HepG2 (cell line): ENCODE measurements at regions not wholly inside any gene's neighbourhood (a gene's known extent, or its start where the extent isn't known, plus 50 kb on each side); places are given as distances from the start of the nearest gene placed in this dataset.

Experiments
- ATAC-seq: fragments of 200-7000 bp; cut with Tn5 transposase; 3 replicates; pipeline ENCODE4 v1.9.1; 2020; ENCODE audit warnings: mild to moderate bottlenecking, moderate library complexity
- BruUV-seq: library from RNA; stranded (reverse); fragments of 400-500 nt; replicated peaks from 2 replicates; lab custom pipeline; 2021; lab: Mats Ljungman, UMichigan
- CTCF ChIA-PET: fragments of 300-600 bp; formaldehyde crosslinking; extraction: SDS; loops from one replicate; lab custom pipeline; 2021; ENCODE audit warnings: low total read pairs, inconsistent platforms, low intra/inter-chr PET ratio; lab: Yijun Ruan, JAX
- POLR2A ChIA-PET: fragments of 350-600 bp; sonication (Branson Sonifier 250); formaldehyde crosslinking; loops from one replicate; lab custom pipeline; 2020; ENCODE audit warnings: antibody characterized with exemption, inconsistent platforms; lab: Yijun Ruan, JAX
- DNase-seq: peaks from one replicate; pipeline ENCODE4 v3.0.0-alpha.2; 2015; ENCODE audit warnings: low spot score
- FAIRE-seq: peaks from 3 replicates; lab custom pipeline; 2011; peaks lifted over from hg19 to GRCh38; lab: Jason Lieb, UNC
- H2AFZ ChIP-seq: one replicate; pipeline ENCODE4 v1.6.1; 2011; ENCODE audit warnings: low read length, inconsistent platforms
- H3K27ac ChIP-seq: fragments of 300-600 bp; 3 replicates; pipeline ENCODE4 v1.8.0; 2011; ENCODE audit warnings: mixed run types, mild to moderate bottlenecking, mixed read lengths, low read length, inconsistent platforms; ENCODE audit not compliant: insufficient read depth; ENCODE audit errors: extremely low read length
- H3K27me3 ChIP-seq, 2 experiments: fragments of 200-600 bp in 1 of 2; 2 replicates in 1 of 2; 3 replicates in 1 of 2; pipeline versions ENCODE4 v1.6.0 to v1.8.0; 2011; ENCODE audit warnings: low read length in 2 of 2, mild to moderate bottlenecking in 2 of 2, moderate library complexity in 2 of 2, inconsistent platforms in 1 of 2; ENCODE audit not compliant: insufficient read depth in 2 of 2, control insufficient read depth in 1 of 2
- H3K36me3 ChIP-seq, 2 experiments: fragments of 200-600 bp in 1 of 2; replicated peaks in 1 of 2; 2 replicates in 1 of 2; 3 replicates in 1 of 2; pipeline versions ENCODE4 v1.5.1 to v1.8.0; 2011; ENCODE audit warnings: low read length in 2 of 2, inconsistent platforms in 1 of 2; ENCODE audit not compliant: insufficient read depth in 2 of 2, control insufficient read depth in 1 of 2
- H3K4me1 ChIP-seq: 2 replicates; pipeline ENCODE4 v1.5.1; 2012; ENCODE audit warnings: low read length, inconsistent platforms; ENCODE audit not compliant: insufficient read depth
- H3K4me2 ChIP-seq: 2 replicates; pipeline ENCODE4 v1.6.0; 2011; ENCODE audit warnings: low read depth, low read length, inconsistent platforms
- H3K4me3 ChIP-seq, 3 experiments: fragments of 200-600 bp in 1 of 3; sonication (generic), shearing (Covaris generic) in 1 of 3; replicated peaks in 1 of 3; 2 replicates each; pipeline ENCODE4 v1.5.1; 2011 to 2016; ENCODE audit warnings: low read length in 3 of 3, inconsistent platforms in 2 of 3, low read depth in 2 of 3, mild to moderate bottlenecking in 2 of 3, control low read depth in 1 of 3, mixed read lengths in 1 of 3; ENCODE audit not compliant: insufficient read depth in 1 of 3
- H3K79me2 ChIP-seq: one replicate; pipeline ENCODE4 v1.6.1; 2011; ENCODE audit warnings: low read length, inconsistent platforms; ENCODE audit not compliant: insufficient read depth
- H3K9ac ChIP-seq: 2 replicates; pipeline ENCODE4 v1.6.0; 2011; ENCODE audit warnings: mild to moderate bottlenecking, low read depth, low read length, inconsistent platforms; ENCODE audit not compliant: insufficient read depth
- H3K9me3 ChIP-seq: 2 replicates; pipeline ENCODE4 v1.5.1; 2012; ENCODE audit warnings: mild to moderate bottlenecking, low read length
- H4K20me1 ChIP-seq: 2 replicates; pipeline ENCODE4 v1.6.0; 2011; ENCODE audit warnings: inconsistent platforms, mild to moderate bottlenecking, low read length, moderate library complexity; ENCODE audit not compliant: insufficient read depth
- AFF4 ChIP-seq: sonication (generic); formaldehyde crosslinking; IDR thresholded peaks from 2 replicates; pipeline ENCODE4 v1.4.0; 2020; ENCODE audit warnings: missing genetic modification reagents
- HDAC2 ChIP-seq: sonication (generic); formaldehyde crosslinking; IDR thresholded peaks from 2 replicates; pipeline ENCODE4 v1.4.0; 2020; ENCODE audit warnings: missing genetic modification reagents
- HMGXB4 ChIP-seq, 2 experiments: sonication (generic) in 1 of 2; formaldehyde crosslinking in 1 of 2; IDR thresholded peaks; 2 replicates each; pipeline versions ENCODE4 v1.4.0 to v1.6.1; 2018 to 2020; ENCODE audit warnings: missing genetic modification reagents in 2 of 2, borderline replicate concordance in 1 of 2, low read depth in 1 of 2, mild to moderate bottlenecking in 1 of 2, missing biosample characterization in 1 of 2
- HOXA7 ChIP-seq: sonication (generic); formaldehyde crosslinking; IDR thresholded peaks from 2 replicates; pipeline ENCODE4 v1.8.1; 2022; ENCODE audit warnings: mild to moderate bottlenecking, missing genetic modification reagents, moderate library complexity
- MAFG ChIP-seq: sonication (generic); formaldehyde crosslinking; IDR thresholded peaks from 2 replicates; pipeline ENCODE4 v1.5.1; 2020; ENCODE audit warnings: mild to moderate bottlenecking, missing genetic modification reagents
- SIX1 ChIP-seq: sonication (generic); formaldehyde crosslinking; IDR thresholded peaks from 2 replicates; pipeline ENCODE4 v1.4.0; 2020; ENCODE audit warnings: missing genetic modification reagents, borderline replicate concordance
- ZBTB7A ChIP-seq: sonication (generic); formaldehyde crosslinking; IDR thresholded peaks from 2 replicates; pipeline ENCODE4 v1.8.0; 2022; ENCODE audit warnings: mild to moderate bottlenecking, missing genetic modification reagents
- ZNF20 ChIP-seq: sonication (generic); formaldehyde crosslinking; IDR thresholded peaks from 2 replicates; pipeline ENCODE4 v1.4.0; 2020; ENCODE audit warnings: mild to moderate bottlenecking, moderate library complexity, missing genetic modification reagents
- ZNF367 ChIP-seq: sonication (generic); formaldehyde crosslinking; IDR thresholded peaks from 2 replicates; pipeline ENCODE4 v1.4.0; 2020; ENCODE audit warnings: missing genetic modification reagents, borderline replicate concordance
- ZNF432 ChIP-seq: sonication (generic); formaldehyde crosslinking; IDR thresholded peaks from 2 replicates; pipeline ENCODE4 v1.5.0; 2020; ENCODE audit warnings: missing genetic modification reagents, mild to moderate bottlenecking, borderline replicate concordance
- ZNF615 ChIP-seq: sonication (generic); formaldehyde crosslinking; IDR thresholded peaks from 2 replicates; pipeline ENCODE4 v1.5.0; 2020; ENCODE audit warnings: mild to moderate bottlenecking, missing genetic modification reagents, borderline replicate concordance
- ZNF841 ChIP-seq: sonication (generic); formaldehyde crosslinking; IDR thresholded peaks from 2 replicates; pipeline ENCODE4 v1.8.1; 2023; ENCODE audit warnings: missing genetic modification reagents, borderline replicate concordance
- WGBS: methylation state at CpG from one replicate; pipeline ENCODE4 v1.1.6; 2017; ENCODE audit warnings: low lambda C conversion rate; 5-methylcytosine and 5-hydroxymethylcytosine counted together
- in situ Hi-C: cut with HindIII; loops from 2 replicates; pipeline ENCODE4 v1.10.0; 2017; ENCODE audit warnings: low pct_unique_long_range_greater_than_20kb; ENCODE audit not compliant: extremely low pct_ligation_motif_present
- intact Hi-C: fragments of 100-400 bp; cut with micrococcal nuclease; formaldehyde crosslinking; loops from one replicate; pipeline ENCODE4 v1.10.0; 2022; ENCODE audit not compliant: unreplicated experiment
- TF ChIP-seq, protein P1 (sequence below): sonication (generic); formaldehyde crosslinking; IDR thresholded peaks from 2 replicates; pipeline ENCODE4 v1.4.0; 2020; ENCODE audit warnings: mild to moderate bottlenecking, missing genetic modification reagents

DNA sequence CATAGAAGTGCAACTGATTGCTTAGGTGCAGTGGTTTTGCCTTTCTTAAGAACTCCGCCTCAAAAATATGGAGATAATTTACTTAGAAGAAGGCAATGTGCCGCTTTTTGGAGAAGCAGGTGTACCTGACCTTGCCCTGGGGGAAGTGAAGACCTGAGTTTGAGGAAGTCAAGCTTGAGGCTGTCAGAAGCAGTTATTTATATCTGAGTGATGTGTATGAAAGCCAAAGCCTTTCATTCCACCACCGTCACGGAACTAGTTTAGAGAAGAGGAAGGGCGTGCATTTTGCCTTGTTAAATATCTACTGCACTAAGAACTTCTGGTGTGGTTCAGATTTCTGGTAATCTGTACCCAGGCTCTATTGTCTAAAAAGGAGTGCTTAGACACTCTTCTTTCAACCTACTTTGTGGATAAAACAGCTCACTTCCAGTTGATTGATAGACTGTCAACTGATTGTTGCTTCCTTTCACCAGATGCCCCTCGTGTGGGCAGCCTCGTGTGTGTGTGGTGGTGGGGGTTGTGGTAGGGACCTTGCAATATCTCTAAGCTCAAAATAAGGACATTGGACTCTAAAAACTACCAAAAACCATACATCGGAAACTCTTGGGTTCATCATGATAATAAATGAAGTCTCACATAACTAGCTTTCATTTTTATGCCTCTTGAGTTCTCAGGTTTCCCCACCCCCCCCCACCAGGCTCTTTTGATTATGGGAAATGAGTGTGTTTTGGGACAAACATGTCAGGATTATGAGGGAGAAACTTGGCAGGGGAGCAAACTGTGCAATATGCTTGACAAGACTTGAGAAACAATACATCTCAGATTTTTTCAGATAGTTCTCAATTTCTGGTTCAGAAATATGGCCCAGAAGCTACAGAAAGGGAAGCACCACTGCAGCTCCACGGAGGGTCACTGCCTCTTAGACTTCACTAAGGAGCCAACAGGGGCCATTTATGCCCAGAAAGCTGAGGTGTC, 78.6 kb downstream of the ARF6 start:
- no peaks in the 10 kb centered on the region for H3K27me3 ChIP-seq
- H2AFZ ChIP-seq: peak overlapping the region; percentile 60
- H3K4me3 ChIP-seq: no peak overlapping the region
- peak overlapping the region; percentile 48 for H3K4me2 ChIP-seq
- ChIA-PET CTCF (no interaction called here), POLR2A (interaction anchor here (1.0 to 6.6 kb wide), 8 partner anchors 16 to 338 kb away, joined by 3 to 66 read pairs (median 7); partner anchors contain the start of gene ARF6)
- ATAC-seq (no peak), DNase-seq (no peak), FAIRE-seq (no peak)
- no peaks in the 10 kb centered on the region for H4K20me1 ChIP-seq
- BruUV-seq: no TSS peak
- in situ Hi-C loops: no loop called here
- intact Hi-C loops: no loop called here
- TF ChIP-seq AFF4 (no peak), HOXA7 (no peak), ZNF367 (no peak), ZNF20 (CRISPR knock-in tag) (no peak), MAFG (CRISPR knock-in tag) (no peak), HDAC2 (CRISPR knock-in tag) (no peak), SIX1 (CRISPR knock-in tag) (no peak), ZNF615 (no peak), ZNF432 (no peak), ZNF841 (CRISPR knock-in tag) (no peak), HMGXB4 (CRISPR knock-in tag; IDR thresholded peaks at IDR 0.05; ENCODE audit: borderline replicate concordance in 1 of 2, low read depth in 1 of 2) (no peak), ZBTB7A (no peak)
- TF ChIP-seq, protein P1, sequence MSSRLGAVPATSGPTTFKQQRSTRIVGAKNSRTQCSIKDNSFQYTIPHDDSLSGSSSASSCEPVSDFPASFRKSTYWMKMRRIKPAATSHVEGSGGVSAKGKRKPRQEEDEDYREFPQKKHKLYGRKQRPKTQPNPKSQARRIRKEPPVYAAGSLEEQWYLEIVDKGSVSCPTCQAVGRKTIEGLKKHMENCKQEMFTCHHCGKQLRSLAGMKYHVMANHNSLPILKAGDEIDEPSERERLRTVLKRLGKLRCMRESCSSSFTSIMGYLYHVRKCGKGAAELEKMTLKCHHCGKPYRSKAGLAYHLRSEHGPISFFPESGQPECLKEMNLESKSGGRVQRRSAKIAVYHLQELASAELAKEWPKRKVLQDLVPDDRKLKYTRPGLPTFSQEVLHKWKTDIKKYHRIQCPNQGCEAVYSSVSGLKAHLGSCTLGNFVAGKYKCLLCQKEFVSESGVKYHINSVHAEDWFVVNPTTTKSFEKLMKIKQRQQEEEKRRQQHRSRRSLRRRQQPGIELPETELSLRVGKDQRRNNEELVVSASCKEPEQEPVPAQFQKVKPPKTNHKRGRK (CRISPR knock-in tag): no peak
- H3K9me3 ChIP-seq: no peaks in the 10 kb centered on the region
- no peaks in the 10 kb centered on the region for H3K36me3 ChIP-seq
- H3K9ac ChIP-seq: no peak overlapping the region
- WGBS: 82% methylated on average over 9 of the region's 9 CpGs
- H3K79me2 ChIP-seq: no peaks in the 10 kb centered on the region
- H3K4me1 ChIP-seq: peaks cover 79% of the 10 kb centered on the region
- H3K27ac ChIP-seq: no peak overlapping the region
